IMR-90 (cell line): ENCODE measurements at regions not wholly inside any gene's neighbourhood (a gene's known extent, or its start where the extent isn't known, plus 50 kb on each side); places are given as distances from the start of the nearest gene placed in this dataset.
A peak's percentile ranks its signal among the peaks of the same experiment; 100 is the strongest.

ENCODE experiments used
- ATAC-seq: fragments of 200-7000 bp; cut with Tn5 transposase; 2 replicates; pipeline ENCODE4 v1.9.1; 2020; ENCODE audit warnings: low read depth, mild to moderate bottlenecking, moderate library complexity
- BruUV-seq: library from RNA; stranded (reverse); fragments of 400-500 nt; replicated peaks from 2 replicates; lab custom pipeline; 2021; lab: Mats Ljungman, UMichigan
- CTCF ChIA-PET: fragments of 300-600 bp; formaldehyde crosslinking; extraction: SDS; loops from one replicate; lab custom pipeline; 2021; ENCODE audit warnings: antibody characterized with exemption; lab: Yijun Ruan, JAX
- POLR2A ChIA-PET: fragments of 300-600 bp; sonication (Branson Sonifier 250); formaldehyde crosslinking; loops from one replicate; lab custom pipeline; 2022; ENCODE audit warnings: antibody characterized with exemption; ENCODE audit not compliant: unreplicated experiment; lab: Charles Lee
- DNase-seq: peaks from one replicate; pipeline ENCODE4 v3.0.0; 2013
- H2AFZ ChIP-seq: replicated peaks from 2 replicates; pipeline ENCODE3; 2013; ENCODE audit warnings: low read length, mild to moderate bottlenecking; ENCODE audit not compliant: poor library complexity
- H2AK5ac ChIP-seq: 2 replicates; pipeline ENCODE4 v1.6.1; 2013; ENCODE audit warnings: low read depth, low read length, inconsistent platforms
- H2AK9ac ChIP-seq: replicated peaks from 2 replicates; pipeline ENCODE3; 2013; ENCODE audit warnings: mild to moderate bottlenecking, low read depth, low read length, moderate library complexity; ENCODE audit not compliant: poor library complexity
- H2BK120ac ChIP-seq: 2 replicates; pipeline ENCODE4 v1.6.1; 2013; ENCODE audit warnings: low read depth, low read length, inconsistent platforms
- H2BK15ac ChIP-seq: 3 replicates; pipeline ENCODE4 v1.6.1; 2013; ENCODE audit warnings: low read depth, low read length, inconsistent platforms
- H2BK20ac ChIP-seq: 2 replicates; pipeline ENCODE4 v1.6.1; 2013; ENCODE audit warnings: low read depth, mild to moderate bottlenecking, inconsistent platforms, low read length, moderate library complexity
- H2BK5ac ChIP-seq: 2 replicates; pipeline ENCODE4 v1.6.1; 2013; ENCODE audit warnings: mild to moderate bottlenecking, low read depth, low read length, inconsistent platforms; ENCODE audit not compliant: poor library complexity, severe bottlenecking
- H3K14ac ChIP-seq: replicated peaks from 2 replicates; pipeline ENCODE4 v1.6.1; 2013; ENCODE audit warnings: low read depth, low read length, inconsistent platforms
- H3K18ac ChIP-seq: 2 replicates; pipeline ENCODE4 v1.6.1; 2013; ENCODE audit warnings: low read depth, low read length, control low read depth
- H3K23ac ChIP-seq: 2 replicates; pipeline ENCODE4 v1.6.1; 2013; ENCODE audit warnings: low read depth, low read length, inconsistent platforms
- H3K27ac ChIP-seq: 2 replicates; pipeline ENCODE4 v1.5.1; 2013; ENCODE audit warnings: mild to moderate bottlenecking, control low read depth, low read length; ENCODE audit not compliant: insufficient read depth
- H3K27me3 ChIP-seq: 2 replicates; pipeline ENCODE4 v1.6.1; 2013; ENCODE audit warnings: low read length; ENCODE audit not compliant: control insufficient read depth, insufficient read depth
- H3K36me3 ChIP-seq: 2 replicates; pipeline ENCODE4 v1.6.1; 2013; ENCODE audit warnings: low read length, mixed read lengths; ENCODE audit not compliant: control insufficient read depth, insufficient read depth
- H3K4ac ChIP-seq: 2 replicates; pipeline ENCODE4 v1.6.1; 2013; ENCODE audit warnings: low read depth, low read length, inconsistent platforms
- H3K4me1 ChIP-seq: 2 replicates; pipeline ENCODE4 v1.6.1; 2013; ENCODE audit warnings: low read length, mixed read lengths; ENCODE audit not compliant: control insufficient read depth, insufficient read depth
- H3K4me2 ChIP-seq: 2 replicates; pipeline ENCODE4 v1.6.1; 2013; ENCODE audit warnings: low read depth, mild to moderate bottlenecking, control low read depth, low read length, moderate library complexity
- H3K4me3 ChIP-seq: 2 replicates; pipeline ENCODE4 v1.5.1; 2013; ENCODE audit warnings: low read depth, mild to moderate bottlenecking, control low read depth, low read length, moderate library complexity; ENCODE audit not compliant: insufficient read depth
- H3K56ac ChIP-seq: 2 replicates; pipeline ENCODE4 v1.6.1; 2013; ENCODE audit warnings: low read length, inconsistent platforms; ENCODE audit not compliant: insufficient read depth; ENCODE audit errors: extremely low read depth
- H3K79me1 ChIP-seq, 2 experiments: 2 replicates each; pipeline ENCODE4 v1.6.1; 2013; ENCODE audit warnings: low read length in 2 of 2, inconsistent platforms in 1 of 2, low read depth in 1 of 2
- H3K9ac ChIP-seq: 2 replicates; pipeline ENCODE4 v1.6.1; 2013; ENCODE audit warnings: low read depth, low read length, control low read depth
- H3K9me1 ChIP-seq: 2 replicates; pipeline ENCODE4 v1.6.1; 2013; ENCODE audit warnings: low read length, inconsistent platforms; ENCODE audit not compliant: insufficient read depth
- H3K9me3 ChIP-seq: 2 replicates; pipeline ENCODE4 v1.6.1; 2013; ENCODE audit warnings: low read length; ENCODE audit not compliant: control insufficient read depth, insufficient read depth
- H4K20me1 ChIP-seq: 2 replicates; pipeline ENCODE4 v1.6.1; 2013; ENCODE audit warnings: low read length, inconsistent platforms; ENCODE audit not compliant: insufficient read depth
- H4K5ac ChIP-seq: 2 replicates; pipeline ENCODE4 v1.6.1; 2013; ENCODE audit warnings: mild to moderate bottlenecking, low read depth, low read length, control low read depth
- H4K8ac ChIP-seq, 2 experiments: 2 replicates each; pipeline ENCODE4 v1.6.1; 2013; ENCODE audit warnings: low read depth in 2 of 2, low read length in 2 of 2, control low read depth in 1 of 2, inconsistent platforms in 1 of 2
- H4K91ac ChIP-seq: 2 replicates; pipeline ENCODE4 v1.6.1; 2013; ENCODE audit warnings: low read depth, low read length, inconsistent platforms; ENCODE audit not compliant: insufficient read depth
- RCOR1 ChIP-seq: IDR thresholded peaks from 2 replicates; pipeline ENCODE4 v1.6.1; 2012; ENCODE audit warnings: mild to moderate bottlenecking, low read length, improper control_type of control experiment; ENCODE audit not compliant: insufficient replicate concordance
- RFX5 ChIP-seq: IDR thresholded peaks from 2 replicates; pipeline ENCODE4 v1.8.0; 2012; ENCODE audit warnings: low read depth, mild to moderate bottlenecking, low read length, moderate library complexity
- WGBS, 2 experiments: methylation state at CpG; one replicate each; pipeline versions ENCODE4 v1.1.5 to v1.1.7; 2013; ENCODE audit warnings: missing lambda C conversion rate in 2 of 2; ENCODE audit not compliant: insufficient read length in 1 of 2; ENCODE audit errors: extremely low coverage in 2 of 2; 5-methylcytosine and 5-hydroxymethylcytosine counted together
- dilution Hi-C: fragments of 300-500 bp; cut with HindIII; formaldehyde crosslinking; loops from one replicate; pipeline ENCODE4 v1.14.3; 2018; ENCODE audit warnings: low sequenced_read_pairs; ENCODE audit not compliant: unreplicated experiment
- in situ Hi-C: fragments of 300-500 bp; cut with MboI; formaldehyde crosslinking; loops from 3 replicates; pipeline ENCODE4 v1.14.3; 2019; ENCODE audit warnings: low sequenced_read_pairs, inconsistent platforms, mixed read lengths
- intact Hi-C: fragments of 100-400 bp; cut with micrococcal nuclease; formaldehyde crosslinking; loops from 2 replicates; pipeline ENCODE4 v1.10.0; 2022

- Histone ChIP-seq H3K4me1 (no peaks in the 10 kb centered on the region), H2BK15ac (no peak overlapping the region), H2BK20ac (no peak overlapping the region), H3K9me3 (no peaks in the 10 kb centered on the region), H2BK5ac (no peak overlapping the region), H3K4ac (no peak overlapping the region), H2AFZ (no peak overlapping the region), H3K14ac (no peak overlapping the region), H4K8ac (no peak overlapping the region), H3K27ac (no peak overlapping the region), H4K91ac (no peak overlapping the region), H4K20me1 (no peaks in the 10 kb centered on the region), H4K5ac (no peak overlapping the region), H3K79me1 (no peaks in the 10 kb centered on the region), H3K18ac (no peak overlapping the region), H3K4me3 (no peak overlapping the region), H2AK9ac (no peak overlapping the region), H3K56ac (no peak overlapping the region), H3K9ac (no peak overlapping the region), H3K4me2 (no peak overlapping the region), H3K27me3 (peaks cover 45% of the 10 kb centered on the region), H2BK120ac (no peak overlapping the region), H2AK5ac (no peak overlapping the region), H3K23ac (no peak overlapping the region), H3K9me1 (no peaks in the 10 kb centered on the region), H3K36me3 (no peaks in the 10 kb centered on the region)
- no TSS peak for BruUV-seq
- DNase-seq (no peak), ATAC-seq (no peak)
- ChIA-PET POLR2A (no interaction called here), CTCF (no interaction called here)
- no CpG with 5 or more reads among the region's 7 CpGs for WGBS, 2 experiments
- dilution Hi-C loops: no loop called here
- TF ChIP-seq RCOR1 (no peak), RFX5 (peak; percentile 72)
- in situ Hi-C loops: no loop called here
- intact Hi-C loops: no loop called here
Observed at GRCh38 chr11:45751430-45751829, 53.5 kb upstream of the SLC35C1 start.
